HepG2 (cell line): ENCODE measurements at regions not wholly inside any gene's neighbourhood (a gene's known extent, or its start where the extent isn't known, plus 50 kb on each side); places are given as distances from the start of the nearest gene placed in this dataset.

Source experiments
- ATM ChIP-seq: fragments of 450-650 bp; IDR thresholded peaks from 2 replicates; pipeline ENCODE4 v1.7.1; 2017; ENCODE audit warnings: mild to moderate bottlenecking, borderline replicate concordance
- CBX1 ChIP-seq: IDR thresholded peaks from one replicate; pipeline ENCODE4 v1.6.1; 2016; ENCODE audit warnings: antibody characterized with exemption, low read depth
- FOXJ3 ChIP-seq: sonication (generic); formaldehyde crosslinking; IDR thresholded peaks from 2 replicates; pipeline ENCODE4 v1.4.0; 2020; ENCODE audit warnings: missing genetic modification reagents, mild to moderate bottlenecking, borderline replicate concordance
- KDM3A ChIP-seq: IDR thresholded peaks from 2 replicates; pipeline ENCODE4 v1.6.1; 2018; ENCODE audit warnings: low read depth, missing compliant biosample characterization
- KDM5B ChIP-seq: sonication (generic); formaldehyde crosslinking; IDR thresholded peaks from 2 replicates; pipeline ENCODE4 v1.4.0; 2020; ENCODE audit warnings: missing genetic modification reagents, mild to moderate bottlenecking, borderline replicate concordance
- KLF12 ChIP-seq: sonication (generic); formaldehyde crosslinking; IDR thresholded peaks from 2 replicates; pipeline ENCODE4 v1.4.0; 2020; ENCODE audit warnings: missing genetic modification reagents, borderline replicate concordance
- MAF1 ChIP-seq: sonication (generic); formaldehyde crosslinking; IDR thresholded peaks from 2 replicates; pipeline ENCODE4 v1.5.0; 2020; ENCODE audit warnings: missing genetic modification reagents, borderline replicate concordance
- MXI1 ChIP-seq: IDR thresholded peaks from 3 replicates; pipeline ENCODE4 v1.6.1; 2012; ENCODE audit warnings: low read depth, low read length, inconsistent platforms, borderline replicate concordance
- PLSCR1 ChIP-seq: sonication (generic); formaldehyde crosslinking; IDR thresholded peaks from 2 replicates; pipeline ENCODE4 v1.5.0; 2020; ENCODE audit warnings: missing genetic modification reagents, mild to moderate bottlenecking, borderline replicate concordance
- SKI ChIP-seq: fragments of 450-650 bp; IDR thresholded peaks from one replicate; pipeline ENCODE4 v1.6.1; 2018; ENCODE audit warnings: mild to moderate bottlenecking; ENCODE audit not compliant: partially characterized antibody
- SYNCRIP ChIP-seq: fragments of 200-400 bp; formaldehyde crosslinking; IDR thresholded peaks from 2 replicates; pipeline ENCODE4 v1.6.1; 2018; ENCODE audit warnings: mild to moderate bottlenecking, low read depth, low read length; ENCODE audit not compliant: insufficient read depth
- WIZ ChIP-seq: sonication (generic); formaldehyde crosslinking; IDR thresholded peaks from 2 replicates; pipeline ENCODE4 v1.5.1; 2020; ENCODE audit warnings: mild to moderate bottlenecking, missing genetic modification reagents
- ZC3H13 ChIP-seq: sonication (generic); formaldehyde crosslinking; IDR thresholded peaks from 2 replicates; pipeline ENCODE4 v1.8.1; 2023; ENCODE audit warnings: mild to moderate bottlenecking, missing genetic modification reagents, moderate library complexity
- ZNF382 ChIP-seq: sonication (generic); formaldehyde crosslinking; IDR thresholded peaks from 2 replicates; pipeline ENCODE4 v1.5.0; 2020; ENCODE audit warnings: missing genetic modification reagents, mild to moderate bottlenecking, borderline replicate concordance
- ZNF512B ChIP-seq: sonication (generic); formaldehyde crosslinking; IDR thresholded peaks from 2 replicates; pipeline ENCODE4 v1.5.1; 2020; ENCODE audit warnings: missing genetic modification reagents, mild to moderate bottlenecking, borderline replicate concordance
- ZNF558 ChIP-seq: sonication (generic); formaldehyde crosslinking; IDR thresholded peaks from 2 replicates; pipeline ENCODE4 v1.9.0; 2022; ENCODE audit warnings: mild to moderate bottlenecking, missing genetic modification reagents, borderline replicate concordance
- ZNF772 ChIP-seq: sonication (generic); formaldehyde crosslinking; IDR thresholded peaks from 2 replicates; pipeline ENCODE4 v1.5.0; 2020; ENCODE audit warnings: mild to moderate bottlenecking, missing genetic modification reagents
- TF ChIP-seq, protein P1 (sequence below): sonication (generic); formaldehyde crosslinking; IDR thresholded peaks from 2 replicates; pipeline ENCODE4 v1.5.0; 2020; ENCODE audit warnings: missing genetic modification reagents
- TF ChIP-seq, protein P2 (sequence below): sonication (generic); formaldehyde crosslinking; IDR thresholded peaks from 2 replicates; pipeline ENCODE4 v1.8.0; 2022; ENCODE audit warnings: missing genetic modification reagents, mild to moderate bottlenecking, inconsistent platforms, borderline replicate concordance
- TF ChIP-seq, protein P3 (sequence below): IDR thresholded peaks from 2 replicates; pipeline ENCODE4 v1.6.1; 2016; ENCODE audit warnings: mild to moderate bottlenecking, missing biosample characterization, missing genetic modification reagents

GRCh38 chr14:70254476-70254961 is 65.8 kb upstream of the SLC8A3 start (continued):
- TF ChIP-seq, protein P1, sequence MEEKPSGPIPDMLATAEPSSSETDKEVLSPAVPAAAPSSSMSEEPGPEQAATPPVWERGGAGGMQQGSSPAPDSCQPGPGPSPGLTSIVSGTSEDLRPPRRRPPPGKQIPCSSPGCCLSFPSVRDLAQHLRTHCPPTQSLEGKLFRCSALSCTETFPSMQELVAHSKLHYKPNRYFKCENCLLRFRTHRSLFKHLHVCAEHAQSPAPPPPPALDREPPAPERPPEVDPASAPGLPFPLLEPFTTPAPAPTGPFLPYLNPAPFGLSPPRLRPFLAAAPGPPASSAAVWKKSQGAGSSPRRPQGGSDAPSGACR (CRISPR knock-in tag) = no peak; the same call in 1 of the 2 replicates
- TF ChIP-seq MXI1 (no peak), SYNCRIP (no peak), ATM (no peak), PLSCR1 (CRISPR knock-in tag) (no peak), SKI (peak; percentile 53), KLF12 (CRISPR knock-in tag) (0 out of 2 replicates have a peak, but pooled peaks have one; percentile 31), ZNF382 (CRISPR knock-in tag) (no peak), KDM5B (CRISPR knock-in tag) (no peak), KDM3A (CRISPR knock-in tag) (no peak), CBX1 (no peak), MAF1 (CRISPR knock-in tag) (no peak), ZNF772 (no peak), WIZ (CRISPR knock-in tag) (no peak), ZNF558 (CRISPR knock-in tag) (no peak), ZC3H13 (CRISPR knock-in tag) (no peak), ZNF512B (CRISPR knock-in tag) (no peak), FOXJ3 (no peak)
- TF ChIP-seq, protein P2, sequence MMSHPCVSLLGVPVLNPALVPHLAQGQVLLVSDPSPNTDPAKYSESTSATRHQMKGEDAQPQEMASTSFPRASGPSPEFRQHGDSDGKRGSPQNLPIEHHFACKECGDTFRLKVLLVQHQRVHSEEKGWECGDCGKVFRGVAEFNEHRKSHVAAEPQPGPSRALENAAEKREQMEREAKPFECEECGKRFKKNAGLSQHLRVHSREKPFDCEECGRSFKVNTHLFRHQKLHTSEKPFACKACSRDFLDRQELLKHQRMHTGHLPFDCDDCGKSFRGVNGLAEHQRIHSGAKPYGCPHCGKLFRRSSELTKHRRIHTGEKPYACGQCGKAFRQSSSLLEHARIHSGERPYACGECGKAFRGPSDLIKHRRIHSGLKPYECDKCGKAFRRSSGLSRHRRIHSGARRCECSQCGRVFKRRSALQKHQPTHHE (CRISPR knock-in tag) = no peak
- TF ChIP-seq, protein P3, sequence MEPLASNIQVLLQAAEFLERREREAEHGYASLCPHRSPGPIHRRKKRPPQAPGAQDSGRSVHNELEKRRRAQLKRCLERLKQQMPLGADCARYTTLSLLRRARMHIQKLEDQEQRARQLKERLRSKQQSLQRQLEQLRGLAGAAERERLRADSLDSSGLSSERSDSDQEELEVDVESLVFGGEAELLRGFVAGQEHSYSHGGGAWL = peak; percentile 31; the same call in 1 of the 2 replicates
